ENCODE measurements at regions not wholly inside any gene's neighbourhood (a gene's known extent, or its start where the extent isn't known, plus 50 kb on each side); places are given as distances from the start of the nearest gene placed in this dataset.

DNA sequence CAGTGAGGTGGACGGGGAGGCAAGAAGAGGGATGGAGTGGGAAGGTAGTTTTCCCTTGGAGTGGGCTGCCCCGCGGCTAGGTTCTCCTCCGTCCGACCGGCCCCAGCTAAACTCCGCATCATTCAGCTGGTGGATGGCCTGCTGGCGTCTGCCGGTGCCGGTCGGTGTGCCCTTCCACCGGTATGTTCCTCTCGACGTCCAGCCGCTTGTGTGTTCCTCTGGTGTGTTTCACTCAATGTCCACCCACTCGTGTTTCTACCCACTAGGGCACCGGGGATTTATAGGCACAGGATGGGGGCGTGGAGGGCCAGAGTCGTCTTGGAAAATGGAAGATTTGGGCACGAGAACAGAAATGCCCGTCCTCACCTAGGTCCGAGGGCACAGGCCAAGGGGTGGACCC is 931.7 kb upstream of the B3GALT2 start:
- H3K27ac ChIP-seq: no peak overlapping the region
- TF ChIP-seq, protein P1, sequence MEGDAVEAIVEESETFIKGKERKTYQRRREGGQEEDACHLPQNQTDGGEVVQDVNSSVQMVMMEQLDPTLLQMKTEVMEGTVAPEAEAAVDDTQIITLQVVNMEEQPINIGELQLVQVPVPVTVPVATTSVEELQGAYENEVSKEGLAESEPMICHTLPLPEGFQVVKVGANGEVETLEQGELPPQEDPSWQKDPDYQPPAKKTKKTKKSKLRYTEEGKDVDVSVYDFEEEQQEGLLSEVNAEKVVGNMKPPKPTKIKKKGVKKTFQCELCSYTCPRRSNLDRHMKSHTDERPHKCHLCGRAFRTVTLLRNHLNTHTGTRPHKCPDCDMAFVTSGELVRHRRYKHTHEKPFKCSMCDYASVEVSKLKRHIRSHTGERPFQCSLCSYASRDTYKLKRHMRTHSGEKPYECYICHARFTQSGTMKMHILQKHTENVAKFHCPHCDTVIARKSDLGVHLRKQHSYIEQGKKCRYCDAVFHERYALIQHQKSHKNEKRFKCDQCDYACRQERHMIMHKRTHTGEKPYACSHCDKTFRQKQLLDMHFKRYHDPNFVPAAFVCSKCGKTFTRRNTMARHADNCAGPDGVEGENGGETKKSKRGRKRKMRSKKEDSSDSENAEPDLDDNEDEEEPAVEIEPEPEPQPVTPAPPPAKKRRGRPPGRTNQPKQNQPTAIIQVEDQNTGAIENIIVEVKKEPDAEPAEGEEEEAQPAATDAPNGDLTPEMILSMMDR (IDR thresholded peaks at IDR 0.05): no peak
- H3K27me3 ChIP-seq (replicated peaks; ENCODE audit: insufficient read depth): no peaks in the 10 kb centered on the region
- ATAC-seq (ENCODE audit: insufficient number of reproducible peaks, low FRiP score, low read depth) (no peak), DNase-seq (ENCODE audit: low spot score) (no peak)
- no peaks in the 10 kb centered on the region for H3K36me3 ChIP-seq
- H3K4me1 ChIP-seq (ENCODE audit: control insufficient read depth in 1 of 2, low read depth in 2 of 2): no peaks in the 10 kb centered on the region
- H3K4me3 ChIP-seq: no peak overlapping the region
- H3K9me3 ChIP-seq: no peaks in the 10 kb centered on the region

DNA sequence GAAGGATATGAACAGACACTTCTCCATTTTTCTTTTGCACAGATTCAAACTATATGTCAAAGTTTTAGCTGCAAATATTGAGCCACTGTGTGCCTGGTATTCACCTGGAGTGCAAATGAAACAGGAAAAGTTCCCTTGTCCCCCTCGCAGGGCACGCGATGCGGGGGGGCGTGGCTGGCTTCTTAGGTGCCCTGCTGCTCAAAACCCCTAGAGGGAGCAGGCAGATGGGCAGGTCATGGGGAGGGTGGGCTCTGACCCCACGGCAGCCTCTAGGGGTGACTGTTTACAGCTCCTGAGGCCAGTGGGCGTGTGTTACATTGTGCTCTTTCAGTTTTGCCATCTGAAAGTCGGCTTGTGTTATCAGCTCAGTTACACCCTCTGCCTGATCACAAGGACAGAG is 931.2 kb upstream of the B3GALT2 start:
- no peak for ATAC-seq (ENCODE audit: insufficient number of reproducible peaks, low FRiP score, low read depth)

DNA sequence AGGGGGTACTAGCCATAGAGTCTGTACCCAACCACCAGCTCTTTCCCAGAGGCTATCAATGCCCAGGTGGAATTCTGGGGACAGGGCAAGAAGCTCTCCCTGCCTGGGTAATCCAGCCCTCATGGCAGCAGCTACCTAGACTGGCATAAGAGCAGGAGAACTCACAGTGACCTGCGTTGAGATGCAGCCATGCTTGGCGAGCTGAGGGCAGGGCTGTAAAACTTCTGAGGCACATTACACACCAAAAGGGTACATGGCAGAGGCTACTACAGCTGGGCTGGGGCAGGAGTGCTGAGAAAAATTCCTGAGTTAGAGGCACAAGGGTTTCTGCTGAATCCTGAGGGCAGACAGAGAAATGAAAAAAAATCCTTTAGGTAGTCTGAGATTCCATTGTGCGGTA is 927.9 kb upstream of the B3GALT2 start:
- ATAC-seq (ENCODE audit: insufficient number of reproducible peaks, low FRiP score, low read depth): no peak
- Histone ChIP-seq H3K36me3 (no peaks in the 10 kb centered on the region), H3K4me1 (ENCODE audit: control insufficient read depth in 1 of 2, low read depth in 2 of 2) (no peaks in the 10 kb centered on the region), H3K27ac (no peak overlapping the region), H3K4me3 (no peak overlapping the region), H3K27me3 (replicated peaks; ENCODE audit: insufficient read depth) (no peaks in the 10 kb centered on the region), H3K9me3 (no peaks in the 10 kb centered on the region)
- DNase-seq (ENCODE audit: low spot score): no peak
- TF ChIP-seq, protein P1 (IDR thresholded peaks at IDR 0.05): no peak

More for the DNA sequence above, 931.2 kb upstream of the B3GALT2 start:
- no peaks in the 10 kb centered on the region for H3K9me3 ChIP-seq
- no peaks in the 10 kb centered on the region for H3K36me3 ChIP-seq
- H3K27me3 ChIP-seq (replicated peaks; ENCODE audit: insufficient read depth): no peaks in the 10 kb centered on the region
- TF ChIP-seq, protein P1 (IDR thresholded peaks at IDR 0.05): no peak
- no peak for DNase-seq (ENCODE audit: low spot score)
- H3K4me3 ChIP-seq: no peak overlapping the region
- H3K27ac ChIP-seq: no peak overlapping the region
- no peaks in the 10 kb centered on the region for H3K4me1 ChIP-seq (ENCODE audit: control insufficient read depth in 1 of 2, low read depth in 2 of 2)

DNA sequence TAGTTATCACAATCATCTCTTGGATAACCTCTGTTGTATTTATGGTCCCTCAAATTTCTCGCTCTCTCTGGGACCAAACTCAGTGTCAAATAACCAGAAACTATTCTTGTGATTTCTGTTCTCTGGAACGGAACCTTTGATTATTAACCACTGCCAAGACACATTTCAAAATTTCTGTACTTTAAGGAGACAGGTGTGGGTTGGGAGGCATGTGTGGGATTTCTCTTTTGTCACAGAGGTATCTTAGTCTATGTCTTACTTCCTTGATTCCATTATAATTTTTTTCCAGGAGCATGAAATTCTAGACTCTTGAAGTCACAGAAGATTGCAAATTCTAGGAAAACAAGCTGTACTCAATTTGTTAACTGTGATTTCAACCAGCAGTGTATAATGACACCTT is 919.0 kb upstream of the B3GALT2 start:
- Histone ChIP-seq H3K27ac (no peak overlapping the region), H3K9me3 (no peaks in the 10 kb centered on the region), H3K4me1 (ENCODE audit: control insufficient read depth in 1 of 2, low read depth in 2 of 2) (no peaks in the 10 kb centered on the region), H3K4me3 (no peak overlapping the region), H3K36me3 (no peaks in the 10 kb centered on the region), H3K27me3 (replicated peaks; ENCODE audit: insufficient read depth) (no peaks in the 10 kb centered on the region)
- ATAC-seq (ENCODE audit: insufficient number of reproducible peaks, low FRiP score, low read depth): no peak
- DNase-seq (ENCODE audit: low spot score): no peak
- TF ChIP-seq, protein P1 (IDR thresholded peaks at IDR 0.05): no peak

DNA sequence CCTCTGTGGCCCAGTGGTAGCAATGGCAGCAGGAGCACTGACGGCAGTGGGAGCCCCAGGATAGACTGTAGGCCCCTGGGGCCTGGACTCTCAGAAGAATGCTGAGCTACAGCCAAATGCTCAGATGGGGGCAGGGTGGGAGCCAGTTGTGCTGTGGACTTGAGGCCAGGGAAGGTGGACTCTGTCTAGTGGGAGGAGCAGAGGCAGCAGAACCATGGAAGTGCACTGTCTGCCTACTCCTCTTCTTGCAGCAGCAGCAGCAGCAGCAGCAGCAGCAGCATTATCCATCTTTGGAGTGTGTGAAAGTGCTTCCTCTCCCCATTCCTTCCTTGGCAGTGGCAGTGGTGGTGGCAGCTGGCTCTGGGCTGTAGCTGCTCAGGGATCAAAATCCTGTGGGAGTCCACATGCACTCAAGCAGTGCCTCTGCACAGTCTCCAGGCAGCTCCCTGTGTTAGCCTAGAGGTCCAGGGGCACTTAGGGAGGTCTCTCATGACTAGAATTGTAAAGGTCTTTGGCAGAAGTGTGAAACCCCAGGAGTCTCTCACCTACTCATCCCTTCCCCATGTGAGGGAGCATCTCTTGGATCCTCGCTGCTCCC is 917.9 kb upstream of the B3GALT2 start:
- Histone ChIP-seq H3K27ac (no peak overlapping the region), H3K27me3 (replicated peaks; ENCODE audit: insufficient read depth) (no peaks in the 10 kb centered on the region), H3K4me3 (no peak overlapping the region), H3K4me1 (ENCODE audit: control insufficient read depth in 1 of 2, low read depth in 2 of 2) (no peaks in the 10 kb centered on the region), H3K36me3 (no peaks in the 10 kb centered on the region), H3K9me3 (no peaks in the 10 kb centered on the region)
- ATAC-seq (ENCODE audit: insufficient number of reproducible peaks, low FRiP score, low read depth) (no peak), DNase-seq (ENCODE audit: low spot score) (no peak)
- TF ChIP-seq, protein P1 (IDR thresholded peaks at IDR 0.05): no peak
